ENCODE measurements at regions not wholly inside any gene's neighbourhood (a gene's known extent, or its start where the extent isn't known, plus 50 kb on each side); places are given as distances from the start of the nearest gene placed in this dataset.

DNA sequence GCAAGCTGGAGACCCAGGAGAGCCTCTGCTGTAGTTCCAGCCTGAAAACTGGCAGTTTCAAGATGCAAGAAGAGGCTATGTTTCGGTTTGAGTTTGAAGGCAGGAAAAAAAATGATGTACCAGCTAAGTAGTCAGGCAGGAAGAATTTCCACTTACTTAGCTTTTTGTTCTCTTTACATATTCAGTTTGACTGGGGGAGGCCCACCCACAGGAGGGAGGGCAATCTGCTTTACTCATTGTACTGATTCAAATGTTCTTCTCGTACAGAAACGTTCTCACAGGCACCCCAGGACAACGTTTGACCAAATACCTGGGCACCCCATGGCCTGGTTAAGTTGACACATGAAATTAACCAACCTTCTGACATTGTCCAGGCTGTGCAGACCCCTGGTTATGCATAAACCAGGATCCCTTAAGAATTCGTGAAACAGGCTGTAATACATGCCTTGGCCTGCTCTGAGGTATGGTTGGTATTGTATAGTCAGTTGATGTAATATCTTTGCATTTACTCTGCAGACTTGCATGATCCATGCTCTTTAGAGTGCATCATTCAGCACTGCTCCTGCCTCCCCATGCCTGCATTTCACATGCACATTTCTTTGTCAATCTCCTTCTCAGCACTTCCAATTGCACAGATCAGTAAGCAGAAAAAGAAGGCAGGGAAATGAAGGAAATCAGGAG, 687.1 kb downstream of the TAF11L14 start:
- Mint-ChIP-seq H3K27ac (no peak overlapping the region), H3K4me3 (no peak overlapping the region), H3K4me1 (no peaks in the 10 kb centered on the region), H3K36me3 (ENCODE audit: low read depth) (no peaks in the 10 kb centered on the region), H3K27me3 (no peaks in the 10 kb centered on the region)
- DNase-seq (no peak), ATAC-seq (no peak)
- no peaks in the 10 kb centered on the region for H3K9me3 ChIP-seq (ENCODE audit: control insufficient read depth, low read length, poor library complexity, severe bottlenecking)

DNA sequence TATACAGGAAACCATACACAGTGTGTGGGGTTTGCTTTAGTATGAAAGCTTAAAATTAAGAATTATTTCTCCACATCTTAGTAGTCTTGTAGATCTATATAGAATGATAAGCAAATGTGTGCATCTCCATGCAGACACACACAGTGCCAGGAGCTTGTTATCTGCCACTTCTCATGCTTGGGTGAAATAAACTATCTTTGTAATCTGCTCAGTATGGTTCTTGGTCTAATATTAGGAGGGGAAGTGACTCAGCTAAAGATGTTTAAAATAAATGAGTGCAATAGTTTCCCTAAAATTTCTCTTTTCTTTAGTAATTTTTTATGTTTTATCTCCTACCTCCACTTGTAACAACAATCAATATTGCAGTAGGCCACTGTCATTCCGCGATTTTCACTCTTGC, 689.6 kb downstream of the TAF11L14 start:
- H3K27me3 Mint-ChIP-seq: no peaks in the 10 kb centered on the region
- ATAC-seq (no peak), DNase-seq (no peak)
- no peak overlapping the region for H3K4me3 Mint-ChIP-seq
- H3K4me1 Mint-ChIP-seq: no peaks in the 10 kb centered on the region
- H3K36me3 Mint-ChIP-seq (ENCODE audit: low read depth): no peaks in the 10 kb centered on the region
- no peak overlapping the region for H3K27ac Mint-ChIP-seq
- no peaks in the 10 kb centered on the region for H3K9me3 ChIP-seq (ENCODE audit: control insufficient read depth, low read length, poor library complexity, severe bottlenecking)

DNA sequence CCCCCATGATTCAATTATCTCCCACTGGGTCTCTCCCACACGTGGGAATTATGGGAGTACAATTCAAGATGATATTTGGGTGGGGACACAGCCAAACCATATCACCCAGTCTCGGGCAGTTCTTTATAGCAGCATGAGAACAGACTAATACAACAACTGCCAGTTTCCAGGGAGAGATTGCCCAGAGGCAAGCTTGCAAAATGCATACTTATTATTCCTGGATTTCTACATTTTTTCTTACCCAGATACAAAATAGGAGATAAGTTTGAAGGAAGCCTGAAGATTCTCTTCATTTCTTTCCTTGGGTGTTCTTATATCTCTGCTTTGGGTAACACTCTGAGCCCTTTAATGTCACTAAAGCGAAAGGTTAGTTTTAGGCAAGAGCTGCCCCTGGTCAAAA, 691.2 kb downstream of the TAF11L14 start:
- H3K4me1 Mint-ChIP-seq: no peaks in the 10 kb centered on the region
- H3K9me3 ChIP-seq (ENCODE audit: control insufficient read depth, low read length, poor library complexity, severe bottlenecking): no peaks in the 10 kb centered on the region
- no peak overlapping the region for H3K27ac Mint-ChIP-seq
- DNase-seq (no peak), ATAC-seq (no peak)
- H3K4me3 Mint-ChIP-seq: no peak overlapping the region
- no peaks in the 10 kb centered on the region for H3K27me3 Mint-ChIP-seq
- no peaks in the 10 kb centered on the region for H3K36me3 Mint-ChIP-seq (ENCODE audit: low read depth)

DNA sequence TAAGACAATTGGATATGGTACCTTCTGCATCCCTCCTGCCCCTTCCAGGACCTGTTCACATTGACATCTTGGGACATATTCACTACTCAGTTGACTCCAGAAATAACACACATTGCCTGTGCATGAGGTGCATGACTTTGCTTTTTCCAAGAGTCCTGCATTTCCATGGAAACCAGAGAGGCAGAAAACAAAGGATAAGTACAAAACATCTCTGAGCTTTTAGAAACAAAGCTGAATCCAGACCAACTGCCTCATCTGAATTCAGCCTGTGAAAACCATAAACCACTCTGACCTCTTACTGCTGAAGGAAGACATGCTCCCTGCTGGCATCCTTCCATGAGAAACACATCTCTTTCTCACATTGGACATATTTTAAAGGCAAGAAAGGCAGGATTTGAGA, 695.1 kb downstream of the TAF11L14 start:
- H3K27ac Mint-ChIP-seq: no peak overlapping the region
- no peaks in the 10 kb centered on the region for H3K36me3 Mint-ChIP-seq (ENCODE audit: low read depth)
- no peaks in the 10 kb centered on the region for H3K9me3 ChIP-seq (ENCODE audit: control insufficient read depth, low read length, poor library complexity, severe bottlenecking)
- no peak for DNase-seq
- H3K4me3 Mint-ChIP-seq: no peak overlapping the region
- no peak for ATAC-seq
- no peaks in the 10 kb centered on the region for H3K27me3 Mint-ChIP-seq
- no peaks in the 10 kb centered on the region for H3K4me1 Mint-ChIP-seq

DNA sequence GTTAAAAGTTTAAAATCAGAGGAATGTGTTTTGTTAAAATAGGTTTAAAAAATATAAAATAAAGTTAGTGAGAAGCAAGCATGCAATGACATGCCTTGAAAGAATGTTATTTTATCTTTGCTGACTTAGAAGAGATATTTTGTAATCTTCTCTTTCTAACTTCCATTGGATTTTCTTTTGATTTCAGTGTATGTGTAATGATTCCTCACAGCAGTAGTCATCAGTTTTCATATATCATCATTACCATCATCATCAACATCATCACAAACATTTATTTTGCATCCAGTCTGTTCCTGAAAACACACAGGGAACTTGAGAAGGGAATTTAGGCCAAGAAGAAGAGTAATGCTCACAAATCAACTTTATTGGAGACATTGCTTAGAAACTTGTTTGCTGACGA, 699.6 kb downstream of the TAF11L14 start:
- DNase-seq: no peak
- H3K4me3 Mint-ChIP-seq: no peak overlapping the region
- no peak overlapping the region for H3K27ac Mint-ChIP-seq
- no peaks in the 10 kb centered on the region for H3K36me3 Mint-ChIP-seq (ENCODE audit: low read depth)
- no peak for ATAC-seq
- H3K9me3 ChIP-seq (ENCODE audit: control insufficient read depth, low read length, poor library complexity, severe bottlenecking): no peaks in the 10 kb centered on the region
- no peaks in the 10 kb centered on the region for H3K4me1 Mint-ChIP-seq
- H3K27me3 Mint-ChIP-seq: no peaks in the 10 kb centered on the region

DNA sequence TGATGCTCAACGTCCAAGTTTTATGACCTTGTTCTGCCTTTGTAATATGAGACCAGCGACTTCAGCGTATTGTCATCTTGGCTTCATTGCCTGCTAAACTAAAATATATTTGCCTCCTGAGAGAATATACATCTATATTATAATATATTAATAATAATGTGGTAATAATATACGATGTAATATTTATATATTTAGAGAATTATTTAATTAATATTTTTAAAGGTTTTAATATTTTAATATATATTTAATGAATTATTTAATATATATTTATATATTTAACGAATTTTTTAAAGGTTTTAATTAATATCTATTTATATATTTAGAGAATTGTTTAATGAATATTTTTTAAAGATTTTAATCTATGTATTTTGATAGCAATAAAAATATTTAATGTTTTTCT, 700.7 kb downstream of the TAF11L14 start:
- no peaks in the 10 kb centered on the region for H3K27me3 Mint-ChIP-seq
- H3K9me3 ChIP-seq (ENCODE audit: control insufficient read depth, low read length, poor library complexity, severe bottlenecking): no peaks in the 10 kb centered on the region
- no peaks in the 10 kb centered on the region for H3K36me3 Mint-ChIP-seq (ENCODE audit: low read depth)
- ATAC-seq: no peak
- no peak for DNase-seq
- H3K4me1 Mint-ChIP-seq: no peaks in the 10 kb centered on the region
- no peak overlapping the region for H3K27ac Mint-ChIP-seq
- H3K4me3 Mint-ChIP-seq: no peak overlapping the region

DNA sequence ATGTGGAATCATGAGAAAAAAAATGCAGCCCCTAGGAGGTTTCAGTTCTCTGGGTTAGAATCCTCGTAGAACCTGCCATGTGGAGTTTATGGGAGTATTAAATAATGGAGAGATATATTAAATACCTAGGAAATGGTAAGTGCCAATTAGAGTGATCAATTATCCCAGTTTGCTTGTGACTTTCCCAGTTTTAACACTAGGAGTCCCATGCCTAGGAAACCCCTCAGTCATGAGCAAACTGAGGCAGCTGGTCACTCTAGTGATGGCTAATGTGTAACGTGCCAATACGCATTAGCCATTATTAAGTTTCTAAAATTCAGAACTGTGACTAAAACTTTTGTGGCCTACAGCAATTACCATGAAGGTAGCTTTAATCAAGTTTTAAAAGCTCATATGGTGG, 720.6 kb downstream of the TAF11L14 start:
- Mint-ChIP-seq H3K4me1 (no peaks in the 10 kb centered on the region), H3K36me3 (ENCODE audit: low read depth) (no peaks in the 10 kb centered on the region), H3K4me3 (no peak overlapping the region), H3K27ac (no peak overlapping the region), H3K27me3 (no peaks in the 10 kb centered on the region)
- H3K9me3 ChIP-seq (ENCODE audit: control insufficient read depth, low read length, poor library complexity, severe bottlenecking): no peaks in the 10 kb centered on the region
- no peak for DNase-seq
- ATAC-seq: no peak

DNA sequence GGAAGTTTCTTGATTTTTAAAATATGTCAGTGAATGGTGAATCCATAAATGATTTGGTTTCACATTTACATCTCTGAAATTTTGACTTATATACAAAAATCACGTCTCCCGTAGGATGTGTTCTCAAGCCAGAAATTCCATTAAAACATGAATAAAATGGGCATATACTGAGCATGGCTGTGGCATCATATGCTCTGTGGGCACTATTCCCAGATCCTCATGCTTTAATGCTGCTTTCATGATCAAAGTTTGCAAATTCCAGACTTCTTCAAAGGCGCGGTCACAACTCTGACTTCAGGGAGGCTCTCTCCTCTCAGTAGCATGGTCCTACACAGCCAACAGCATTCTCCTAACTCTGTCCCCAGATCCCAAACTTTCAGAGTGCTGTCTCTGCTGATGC, 723.2 kb downstream of the TAF11L14 start:
- ATAC-seq (no peak), DNase-seq (no peak)
- Mint-ChIP-seq H3K27me3 (no peaks in the 10 kb centered on the region), H3K4me1 (no peaks in the 10 kb centered on the region), H3K4me3 (no peak overlapping the region), H3K36me3 (ENCODE audit: low read depth) (no peaks in the 10 kb centered on the region), H3K27ac (no peak overlapping the region)
- H3K9me3 ChIP-seq (ENCODE audit: control insufficient read depth, low read length, poor library complexity, severe bottlenecking): no peaks in the 10 kb centered on the region

DNA sequence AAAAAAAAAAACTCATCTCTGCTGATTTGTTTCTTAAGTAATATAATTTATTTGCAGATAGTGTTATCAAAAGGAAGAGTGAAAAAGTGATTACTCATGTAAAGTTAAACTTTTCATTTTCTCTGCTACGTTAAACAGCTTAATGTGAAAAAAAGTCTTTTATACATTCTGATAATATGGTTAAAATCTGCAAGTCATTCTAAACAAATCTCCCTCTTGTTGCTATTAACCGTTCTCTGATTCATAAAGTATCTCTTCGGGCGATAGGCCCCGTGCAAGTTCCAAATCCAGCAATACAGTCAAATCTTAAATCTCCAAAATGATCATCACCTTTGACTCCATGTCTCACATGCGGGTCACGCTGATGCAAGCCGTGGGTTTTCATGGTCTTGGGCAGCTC, 732.0 kb downstream of the TAF11L14 start:
- no peak for DNase-seq
- ATAC-seq: no peak
- no peaks in the 10 kb centered on the region for H3K4me1 Mint-ChIP-seq
- no peaks in the 10 kb centered on the region for H3K36me3 Mint-ChIP-seq (ENCODE audit: low read depth)
- no peak overlapping the region for H3K4me3 Mint-ChIP-seq
- H3K27me3 Mint-ChIP-seq: no peaks in the 10 kb centered on the region
- no peak overlapping the region for H3K27ac Mint-ChIP-seq
- peaks cover 2% of the 10 kb centered on the region for H3K9me3 ChIP-seq (ENCODE audit: control insufficient read depth, low read length, poor library complexity, severe bottlenecking)

DNA sequence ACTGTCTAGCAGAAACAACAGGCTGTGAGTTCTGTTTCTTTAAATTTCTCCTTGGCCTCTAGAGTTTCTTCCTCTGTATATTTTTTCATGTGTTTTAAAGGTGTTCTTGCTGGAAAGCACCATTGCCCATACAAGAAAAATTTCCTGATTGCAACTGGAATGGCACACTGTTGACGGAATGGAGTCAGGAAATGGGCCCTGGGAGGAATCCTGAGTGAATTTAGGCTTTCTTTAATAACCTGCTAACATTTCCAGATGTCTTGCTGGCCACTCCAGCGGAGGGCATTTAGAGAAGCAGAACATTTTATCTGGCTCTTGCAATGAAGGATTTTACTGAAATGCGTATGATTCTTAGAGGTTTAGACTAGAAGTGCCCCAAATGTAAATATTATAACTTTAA, 736.3 kb downstream of the TAF11L14 start:
- H3K4me1 Mint-ChIP-seq: no peaks in the 10 kb centered on the region
- H3K4me3 Mint-ChIP-seq: no peak overlapping the region
- no peaks in the 10 kb centered on the region for H3K27me3 Mint-ChIP-seq
- DNase-seq (no peak), ATAC-seq (no peak)
- H3K9me3 ChIP-seq (ENCODE audit: control insufficient read depth, low read length, poor library complexity, severe bottlenecking): peaks cover 2% of the 10 kb centered on the region
- H3K36me3 Mint-ChIP-seq (ENCODE audit: low read depth): no peaks in the 10 kb centered on the region
- no peak overlapping the region for H3K27ac Mint-ChIP-seq

DNA sequence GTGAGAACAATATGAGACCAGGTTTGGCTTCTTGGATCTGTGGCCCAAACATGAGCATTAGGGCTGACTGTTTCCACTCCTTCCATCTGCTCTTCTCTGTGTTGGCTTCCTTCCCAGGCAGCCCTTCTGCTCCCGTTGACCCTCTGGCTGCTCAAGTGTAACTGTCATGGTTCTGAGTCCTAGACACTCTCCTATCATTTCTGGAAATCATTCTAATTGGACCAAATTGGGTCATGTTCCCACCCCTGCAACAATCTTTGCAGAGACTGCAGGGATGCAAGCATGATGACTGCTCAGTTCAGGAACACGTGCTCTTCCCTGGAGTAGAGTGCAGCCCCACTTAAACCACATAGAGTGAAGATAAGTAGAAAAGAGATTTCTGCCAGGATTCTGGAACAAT, 741.4 kb downstream of the TAF11L14 start:
- no peaks in the 10 kb centered on the region for H3K27me3 Mint-ChIP-seq
- no peaks in the 10 kb centered on the region for H3K4me1 Mint-ChIP-seq
- DNase-seq (no peak), ATAC-seq (no peak)
- no peaks in the 10 kb centered on the region for H3K36me3 Mint-ChIP-seq (ENCODE audit: low read depth)
- no peak overlapping the region for H3K4me3 Mint-ChIP-seq
- H3K9me3 ChIP-seq (ENCODE audit: control insufficient read depth, low read length, poor library complexity, severe bottlenecking): no peaks in the 10 kb centered on the region
- H3K27ac Mint-ChIP-seq: no peak overlapping the region

DNA sequence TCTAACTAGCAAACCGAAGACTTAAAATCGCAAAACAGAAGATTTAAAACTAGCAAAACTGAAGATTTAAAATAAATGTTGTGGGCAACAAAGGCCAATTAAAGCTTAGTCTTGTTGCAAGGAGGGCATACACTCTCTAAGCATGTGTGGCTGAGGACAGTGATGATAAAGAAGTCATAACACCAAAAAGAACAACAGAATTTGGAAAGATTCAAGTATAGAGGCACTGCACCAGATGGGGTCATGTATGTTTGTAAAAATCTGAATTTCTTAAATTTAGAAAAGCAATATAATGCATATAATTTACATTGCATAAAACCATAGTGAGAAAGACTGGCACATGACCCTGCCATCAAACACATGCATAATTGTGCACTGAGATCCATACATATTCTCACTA, 743.8 kb downstream of the TAF11L14 start:
- Mint-ChIP-seq H3K4me1 (no peaks in the 10 kb centered on the region), H3K4me3 (no peak overlapping the region), H3K27me3 (no peaks in the 10 kb centered on the region), H3K36me3 (ENCODE audit: low read depth) (no peaks in the 10 kb centered on the region), H3K27ac (no peak overlapping the region)
- no peaks in the 10 kb centered on the region for H3K9me3 ChIP-seq (ENCODE audit: control insufficient read depth, low read length, poor library complexity, severe bottlenecking)
- ATAC-seq (no peak), DNase-seq (no peak)

DNA sequence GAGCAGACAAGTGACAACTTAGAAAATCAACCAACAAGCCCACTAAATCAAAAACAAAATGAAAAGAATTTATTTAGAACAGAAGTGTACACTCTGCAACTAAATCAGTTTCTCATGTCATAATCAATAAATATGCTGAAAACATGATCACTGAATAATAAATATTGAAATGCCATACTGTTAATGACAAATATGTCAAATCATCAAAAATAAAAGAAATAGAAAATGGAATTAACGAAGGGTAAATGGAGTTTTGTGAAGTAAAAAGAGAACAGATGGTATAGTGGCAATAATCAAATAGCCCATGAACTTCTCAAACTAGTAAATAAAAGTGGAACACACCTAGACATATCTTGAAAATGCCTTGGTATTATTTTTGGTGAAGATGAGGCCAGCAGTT, 744.9 kb downstream of the TAF11L14 start:
- Mint-ChIP-seq H3K4me1 (no peaks in the 10 kb centered on the region), H3K27me3 (no peaks in the 10 kb centered on the region), H3K4me3 (no peak overlapping the region), H3K36me3 (ENCODE audit: low read depth) (no peaks in the 10 kb centered on the region), H3K27ac (no peak overlapping the region)
- ATAC-seq: no peak
- no peaks in the 10 kb centered on the region for H3K9me3 ChIP-seq (ENCODE audit: control insufficient read depth, low read length, poor library complexity, severe bottlenecking)
- DNase-seq: no peak

DNA sequence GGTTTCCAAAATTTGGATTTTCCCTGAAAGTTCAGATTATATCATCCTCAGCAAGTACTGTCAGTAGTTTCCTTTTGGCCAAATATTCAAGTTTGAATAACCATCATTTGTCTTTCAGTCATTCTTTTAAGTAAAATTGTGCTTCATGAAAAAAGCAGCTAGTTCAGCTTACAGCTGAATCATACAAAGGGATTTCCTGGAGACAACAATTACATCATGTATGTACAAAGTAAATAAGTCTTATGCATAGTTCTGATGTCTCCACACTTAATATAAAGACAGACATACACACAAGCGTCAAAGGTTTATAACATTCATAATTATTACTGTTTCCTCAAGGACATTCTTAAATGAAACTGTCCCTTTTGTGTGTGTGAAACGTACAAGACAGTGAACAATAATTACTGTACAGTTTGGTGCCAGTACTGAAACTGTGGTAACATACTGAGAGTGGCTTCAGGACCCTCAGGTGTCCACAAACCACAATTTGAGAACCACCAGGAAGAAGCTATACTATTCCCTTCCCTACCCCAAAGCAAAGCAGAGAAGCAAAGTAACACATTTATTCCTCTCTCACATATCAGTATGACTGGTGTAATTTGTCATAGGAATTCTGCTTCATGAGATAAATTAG, 746.6 kb downstream of the TAF11L14 start:
- Mint-ChIP-seq H3K27me3 (no peaks in the 10 kb centered on the region), H3K27ac (no peak overlapping the region), H3K4me3 (no peak overlapping the region), H3K4me1 (no peaks in the 10 kb centered on the region), H3K36me3 (ENCODE audit: low read depth) (no peaks in the 10 kb centered on the region)
- DNase-seq (no peak), ATAC-seq (no peak)
- no peaks in the 10 kb centered on the region for H3K9me3 ChIP-seq (ENCODE audit: control insufficient read depth, low read length, poor library complexity, severe bottlenecking)

All from T-helper 17 cell (primary cell).